ENCODE measurements at regions not wholly inside any gene's neighbourhood (a gene's known extent, or its start where the extent isn't known, plus 50 kb on each side); places are given as distances from the start of the nearest gene placed in this dataset.
"Not testable (repeated sequence)": the region's sequence is repeated elsewhere in the genome, so short reads cannot be mapped to it uniquely, and the experiment has no call there.

DNA sequence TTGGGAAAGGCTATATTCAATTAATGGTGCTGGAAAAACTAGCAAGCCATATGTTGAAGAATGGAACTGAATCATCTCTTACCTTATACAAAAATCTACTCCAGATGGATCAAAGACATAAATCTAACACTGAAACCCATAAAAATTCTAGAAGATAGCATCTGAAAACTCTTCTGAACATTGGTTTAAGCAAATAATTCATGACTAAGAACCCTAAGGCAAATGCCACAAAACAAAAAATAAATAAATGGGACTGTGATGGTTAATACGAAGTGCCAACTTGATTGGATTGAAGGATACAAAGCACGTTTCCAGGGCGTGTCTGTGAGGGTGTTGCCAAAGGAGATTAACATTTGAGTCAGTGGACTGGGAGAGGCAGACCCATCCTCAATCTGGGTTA lies 1130.0 kb downstream of the DNAJB9 start:
- Histone ChIP-seq H3K4me1 (ENCODE audit: insufficient read depth, low read length) (no peaks in the 10 kb centered on the region), H3K79me2 (ENCODE audit: low read length) (no peaks in the 10 kb centered on the region), H3F3A (ENCODE audit: low read length, unreplicated experiment) (no peaks in the 10 kb centered on the region), H3K4me3 (ENCODE audit: low read length) (no peak overlapping the region), H2AFZ (ENCODE audit: low read length) (no peak overlapping the region), H3K36me3 (ENCODE audit: low read depth, low read length) (no peaks in the 10 kb centered on the region), H3K27me3 (ENCODE audit: low read length) (no peaks in the 10 kb centered on the region), H4K20me1 (ENCODE audit: low read length) (no peaks in the 10 kb centered on the region), H3K27ac (ENCODE audit: low read length) (no peak overlapping the region), H3K9me2 (replicated peaks; ENCODE audit: low read length) (no peaks in the 10 kb centered on the region), H3K4me2 (ENCODE audit: low read length) (no peak overlapping the region), H3K9ac (ENCODE audit: low read length) (no peak overlapping the region), H3K9me3 (ENCODE audit: low read length) (0 out of 2 replicates have a peak, but pooled peaks cover 4% of the 10 kb centered on the region)
- DNase-seq (peak; percentile 32), ATAC-seq (peak; percentile 74)
- intact Hi-C loops (cut with micrococcal nuclease) = no loop called here
- ChIA-PET CTCF (no interaction called here), POLR2A (ENCODE audit: unreplicated experiment) (no interaction called here)
- no peak for TF ChIP-seq EZH2 (IDR thresholded peaks at IDR 0.05; ENCODE audit: low read length, unreplicated experiment)
- TF ChIP-seq, protein P1, sequence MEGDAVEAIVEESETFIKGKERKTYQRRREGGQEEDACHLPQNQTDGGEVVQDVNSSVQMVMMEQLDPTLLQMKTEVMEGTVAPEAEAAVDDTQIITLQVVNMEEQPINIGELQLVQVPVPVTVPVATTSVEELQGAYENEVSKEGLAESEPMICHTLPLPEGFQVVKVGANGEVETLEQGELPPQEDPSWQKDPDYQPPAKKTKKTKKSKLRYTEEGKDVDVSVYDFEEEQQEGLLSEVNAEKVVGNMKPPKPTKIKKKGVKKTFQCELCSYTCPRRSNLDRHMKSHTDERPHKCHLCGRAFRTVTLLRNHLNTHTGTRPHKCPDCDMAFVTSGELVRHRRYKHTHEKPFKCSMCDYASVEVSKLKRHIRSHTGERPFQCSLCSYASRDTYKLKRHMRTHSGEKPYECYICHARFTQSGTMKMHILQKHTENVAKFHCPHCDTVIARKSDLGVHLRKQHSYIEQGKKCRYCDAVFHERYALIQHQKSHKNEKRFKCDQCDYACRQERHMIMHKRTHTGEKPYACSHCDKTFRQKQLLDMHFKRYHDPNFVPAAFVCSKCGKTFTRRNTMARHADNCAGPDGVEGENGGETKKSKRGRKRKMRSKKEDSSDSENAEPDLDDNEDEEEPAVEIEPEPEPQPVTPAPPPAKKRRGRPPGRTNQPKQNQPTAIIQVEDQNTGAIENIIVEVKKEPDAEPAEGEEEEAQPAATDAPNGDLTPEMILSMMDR (conservative IDR thresholded peaks at IDR 0.05; ENCODE audit: low read depth, low read length) = no peak
- no peak for TF ChIP-seq EZH2phosphoT487 (IDR thresholded peaks at IDR 0.05; ENCODE audit: borderline replicate concordance, low read length)
- no TSS peak for BruUV-seq (replicated peaks)

DNA sequence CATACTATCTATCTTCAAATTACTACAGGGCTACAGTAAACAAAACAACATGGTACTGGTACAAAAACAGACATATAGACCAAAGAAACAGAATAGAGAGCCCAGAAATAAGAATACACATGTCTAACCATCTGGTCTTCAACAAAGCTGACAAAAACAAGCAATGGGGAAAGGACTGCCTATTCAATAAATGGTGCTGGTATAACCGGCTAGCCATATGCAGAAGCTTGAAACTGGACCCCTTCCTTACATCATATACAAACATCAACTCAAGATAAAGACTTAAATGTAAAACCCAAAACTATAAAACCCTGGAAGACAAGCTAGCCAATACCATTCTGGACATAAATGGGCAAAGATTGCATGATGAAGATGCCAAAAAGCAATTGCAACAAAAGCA lies 1143.7 kb downstream of the DNAJB9 start:
- Histone ChIP-seq H3F3A (ENCODE audit: low read length, unreplicated experiment) (no peaks in the 10 kb centered on the region), H3K4me2 (ENCODE audit: low read length) (no peak overlapping the region), H3K36me3 (ENCODE audit: low read depth, low read length) (no peaks in the 10 kb centered on the region), H3K4me1 (ENCODE audit: insufficient read depth, low read length) (no peaks in the 10 kb centered on the region), H3K79me2 (ENCODE audit: low read length) (no peaks in the 10 kb centered on the region), H3K9me2 (replicated peaks; ENCODE audit: low read length) (no peaks in the 10 kb centered on the region), H3K9ac (ENCODE audit: low read length) (no peak overlapping the region), H3K27me3 (ENCODE audit: low read length) (no peaks in the 10 kb centered on the region), H3K9me3 (ENCODE audit: low read length) (no peaks in the 10 kb centered on the region), H3K4me3 (ENCODE audit: low read length) (no peak overlapping the region), H3K27ac (ENCODE audit: low read length) (no peak overlapping the region), H2AFZ (ENCODE audit: low read length) (no peak overlapping the region), H4K20me1 (ENCODE audit: low read length) (no peaks in the 10 kb centered on the region)
- intact Hi-C loops (cut with micrococcal nuclease) = no loop called here
- DNase-seq (no peak), ATAC-seq (no peak)
- CTCF ChIA-PET = no interaction called here
- POLR2A ChIA-PET (ENCODE audit: unreplicated experiment) = no interaction called here
- TF ChIP-seq, protein P1 (conservative IDR thresholded peaks at IDR 0.05; ENCODE audit: low read depth, low read length) = no peak
- TF ChIP-seq EZH2 (IDR thresholded peaks at IDR 0.05; ENCODE audit: low read length, unreplicated experiment) = no peak
- no peak for TF ChIP-seq EZH2phosphoT487 (IDR thresholded peaks at IDR 0.05; ENCODE audit: borderline replicate concordance, low read length)
- BruUV-seq (replicated peaks) = no TSS peak

DNA sequence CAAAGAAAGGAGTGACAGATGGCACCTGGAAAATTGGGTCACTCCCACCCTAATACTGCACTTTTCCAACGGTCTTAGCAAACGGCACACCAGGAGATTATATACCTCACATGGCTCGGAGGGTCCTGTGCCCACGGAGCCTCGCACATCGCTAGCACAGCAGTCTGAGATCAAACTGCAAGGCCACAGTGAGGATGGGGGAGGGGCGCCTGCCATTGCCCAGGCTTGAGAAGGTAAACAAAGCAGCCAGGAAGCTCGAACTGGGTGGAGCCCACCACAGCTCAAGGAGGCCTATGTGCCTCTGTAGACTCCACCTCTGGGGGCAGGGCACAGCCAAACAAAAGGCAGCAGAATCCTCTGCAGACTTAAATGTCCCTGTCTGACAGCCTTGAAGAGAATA lies 1149.7 kb downstream of the DNAJB9 start:
- H3K27ac ChIP-seq (ENCODE audit: low read length); BruUV-seq (replicated peaks); H3K9me3 ChIP-seq (ENCODE audit: low read length); H3K79me2 ChIP-seq (ENCODE audit: low read length); H3K36me3 ChIP-seq (ENCODE audit: low read depth, low read length); H3K27me3 ChIP-seq (ENCODE audit: low read length); H3F3A ChIP-seq (ENCODE audit: low read length, unreplicated experiment); H3K4me2 ChIP-seq (ENCODE audit: low read length); H3K9ac ChIP-seq (ENCODE audit: low read length); H3K4me3 ChIP-seq (ENCODE audit: low read length); intact Hi-C loops (cut with micrococcal nuclease); ATAC-seq; POLR2A ChIA-PET (ENCODE audit: unreplicated experiment); H2AFZ ChIP-seq (ENCODE audit: low read length); DNase-seq; H3K9me2 ChIP-seq (replicated peaks; ENCODE audit: low read length); CTCF ChIA-PET; H4K20me1 ChIP-seq (ENCODE audit: low read length); H3K4me1 ChIP-seq (ENCODE audit: insufficient read depth, low read length): not testable (repeated sequence)

All from PC-3 (cell line).